GM23338 (cell line): ENCODE measurements at regions not wholly inside any gene's neighbourhood (a gene's known extent, or its start where the extent isn't known, plus 50 kb on each side); places are given as distances from the start of the nearest gene placed in this dataset.

Source experiments
- ATAC-seq: fragments of 200-7000 bp; cut with Tn5 transposase; 3 replicates; pipeline ENCODE4 v1.9.1; 2020
- DNase-seq: peaks from one replicate; pipeline ENCODE4 v3.0.0-alpha.2; 2015; ENCODE audit warnings: low spot score
- H2AFZ ChIP-seq: fragments of 200-600 bp; sonication (generic); 2 replicates; pipeline ENCODE4 v1.8.0; 2016; ENCODE audit warnings: antibody characterized with exemption, mild to moderate bottlenecking, moderate library complexity
- H3F3A ChIP-seq: fragments of 200-600 bp; sonication (generic); replicated peaks from 2 replicates; pipeline ENCODE4 v1.8.0; 2017; ENCODE audit warnings: antibody characterized with exemption, mixed run types, low read depth
- H3K27ac ChIP-seq: fragments of 200-600 bp; sonication (generic); 2 replicates; pipeline ENCODE4 v1.6.1; 2016; ENCODE audit warnings: low read depth
- H3K27me3 ChIP-seq: fragments of 200-600 bp; sonication (generic); 2 replicates; pipeline ENCODE4 v1.8.0; 2016; ENCODE audit warnings: mild to moderate bottlenecking, mixed run types, moderate library complexity; ENCODE audit not compliant: insufficient read depth
- H3K36me3 ChIP-seq: fragments of 200-600 bp; sonication (generic); 2 replicates; pipeline ENCODE4 v1.8.0; 2016; ENCODE audit warnings: mild to moderate bottlenecking; ENCODE audit not compliant: insufficient read depth
- H3K4me1 ChIP-seq: fragments of 200-600 bp; sonication (generic); 2 replicates; pipeline ENCODE4 v1.8.0; 2016; ENCODE audit warnings: mild to moderate bottlenecking, moderate library complexity; ENCODE audit not compliant: insufficient read depth
- H3K4me2 ChIP-seq: fragments of 200-600 bp; sonication (generic); 2 replicates; pipeline ENCODE4 v1.7.1; 2017; ENCODE audit warnings: mixed run types
- H3K4me3 ChIP-seq: fragments of 200-600 bp; sonication (generic); 2 replicates; pipeline ENCODE4 v1.6.1; 2016; ENCODE audit warnings: mixed run types
- H3K79me2 ChIP-seq: fragments of 200-600 bp; sonication (generic); replicated peaks from 2 replicates; pipeline ENCODE4 v1.8.0; 2017; ENCODE audit warnings: mild to moderate bottlenecking; ENCODE audit not compliant: insufficient read depth
- H3K9me2 ChIP-seq: fragments of 200-600 bp; sonication (generic); 2 replicates; pipeline ENCODE4 v1.8.0; 2017; ENCODE audit not compliant: insufficient read depth
- H4K20me1 ChIP-seq: fragments of 200-600 bp; sonication (generic); replicated peaks from 2 replicates; pipeline ENCODE4 v1.8.0; 2017; ENCODE audit warnings: mild to moderate bottlenecking; ENCODE audit not compliant: insufficient read depth
- H3K27ac Mint-ChIP-seq: 2 replicates; pipeline ENCODE4 v1.8.0; 2020; ENCODE audit warnings: inconsistent platforms, mild to moderate bottlenecking, moderate library complexity, mixed read lengths
- H3K27me3 Mint-ChIP-seq: 3 replicates; pipeline ENCODE4 v1.8.0; 2022; ENCODE audit warnings: low read depth, mild to moderate bottlenecking, moderate library complexity, mixed read lengths, inconsistent platforms; ENCODE audit not compliant: insufficient read depth, poor library complexity
- H3K36me3 Mint-ChIP-seq: 3 replicates; pipeline ENCODE4 v1.8.0; 2021; ENCODE audit warnings: low read depth, mild to moderate bottlenecking, inconsistent platforms, moderate library complexity, mixed read lengths
- H3K4me1 Mint-ChIP-seq: 3 replicates; pipeline ENCODE4 v1.8.0; 2020; ENCODE audit warnings: mild to moderate bottlenecking, inconsistent platforms, mixed read lengths
- H3K4me3 Mint-ChIP-seq: 3 replicates; pipeline ENCODE4 v1.8.0; 2021; ENCODE audit warnings: moderate library complexity, mild to moderate bottlenecking, inconsistent platforms, mixed read lengths
- H3K9me3 Mint-ChIP-seq: 3 replicates; pipeline ENCODE4 v1.8.0; 2020; ENCODE audit warnings: moderate library complexity, mild to moderate bottlenecking, inconsistent platforms, mixed read lengths
- ETS1 ChIP-seq: IDR thresholded peaks from 2 replicates; pipeline ENCODE4 v1.6.1; 2016; ENCODE audit warnings: antibody characterized with exemption
- EZH2phosphoT487 ChIP-seq: fragments of 200-600 bp; sonication (generic); IDR thresholded peaks from one replicate; pipeline ENCODE4 v1.8.1; 2018; ENCODE audit warnings: antibody characterized with exemption; ENCODE audit not compliant: unreplicated experiment
- JUNB ChIP-seq: IDR thresholded peaks from one replicate; pipeline ENCODE4 v1.6.1; 2016; ENCODE audit warnings: antibody characterized with exemption; ENCODE audit not compliant: unreplicated experiment
- POLR2AphosphoS5 ChIP-seq: IDR thresholded peaks from 2 replicates; pipeline ENCODE4 v1.6.1; 2016; ENCODE audit warnings: antibody characterized with exemption, low read depth
- ZNF114 ChIP-seq: fragments of 250-450 bp; sonication (Bioruptor Pico); IDR thresholded peaks from 2 replicates; pipeline ENCODE4 v1.5.0; 2020; ENCODE audit warnings: mild to moderate bottlenecking, moderate library complexity
- TF ChIP-seq, protein P1 (sequence below): fragments of 250-450 bp; sonication (Bioruptor Pico); IDR thresholded peaks from 2 replicates; pipeline ENCODE4 v1.5.0; 2020; ENCODE audit warnings: mild to moderate bottlenecking, moderate library complexity

DNA sequence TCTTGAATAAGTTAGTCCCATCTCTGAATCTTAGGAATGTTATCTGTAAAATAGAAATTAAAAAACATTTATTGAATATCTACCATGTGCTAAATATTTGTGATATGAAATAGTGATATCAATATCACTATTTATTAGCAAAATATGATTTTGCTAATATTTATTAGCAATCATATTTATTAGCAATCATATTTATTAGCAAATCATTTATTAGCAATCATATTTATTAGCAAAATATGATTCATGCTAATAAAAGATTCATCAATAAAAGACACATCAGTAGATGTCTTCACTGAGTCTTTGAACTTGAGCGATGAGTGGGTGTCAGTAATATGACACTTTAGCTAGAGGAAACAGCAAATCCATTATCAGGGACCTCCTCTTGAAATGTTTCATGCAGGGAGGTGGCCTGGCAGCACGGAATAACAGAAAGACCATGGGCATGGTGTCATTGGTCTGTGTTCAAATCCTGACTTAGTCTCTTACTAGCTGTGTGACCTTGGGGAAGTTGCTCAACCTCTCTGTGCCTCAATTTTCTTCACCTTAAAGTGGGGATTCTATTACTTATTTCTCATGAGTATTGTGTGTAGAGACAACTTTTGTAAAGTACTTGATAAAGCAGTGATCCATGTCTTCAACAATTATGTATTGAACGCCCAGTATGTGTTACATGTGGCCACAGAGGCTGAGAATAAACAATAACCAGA lies 456.2 kb upstream of the MEX3C start:
- TF ChIP-seq POLR2AphosphoS5: no peak
- TF ChIP-seq ZNF114 (CRISPR knock-in tag): no peak
- TF ChIP-seq ETS1: no peak
- TF ChIP-seq, protein P1, sequence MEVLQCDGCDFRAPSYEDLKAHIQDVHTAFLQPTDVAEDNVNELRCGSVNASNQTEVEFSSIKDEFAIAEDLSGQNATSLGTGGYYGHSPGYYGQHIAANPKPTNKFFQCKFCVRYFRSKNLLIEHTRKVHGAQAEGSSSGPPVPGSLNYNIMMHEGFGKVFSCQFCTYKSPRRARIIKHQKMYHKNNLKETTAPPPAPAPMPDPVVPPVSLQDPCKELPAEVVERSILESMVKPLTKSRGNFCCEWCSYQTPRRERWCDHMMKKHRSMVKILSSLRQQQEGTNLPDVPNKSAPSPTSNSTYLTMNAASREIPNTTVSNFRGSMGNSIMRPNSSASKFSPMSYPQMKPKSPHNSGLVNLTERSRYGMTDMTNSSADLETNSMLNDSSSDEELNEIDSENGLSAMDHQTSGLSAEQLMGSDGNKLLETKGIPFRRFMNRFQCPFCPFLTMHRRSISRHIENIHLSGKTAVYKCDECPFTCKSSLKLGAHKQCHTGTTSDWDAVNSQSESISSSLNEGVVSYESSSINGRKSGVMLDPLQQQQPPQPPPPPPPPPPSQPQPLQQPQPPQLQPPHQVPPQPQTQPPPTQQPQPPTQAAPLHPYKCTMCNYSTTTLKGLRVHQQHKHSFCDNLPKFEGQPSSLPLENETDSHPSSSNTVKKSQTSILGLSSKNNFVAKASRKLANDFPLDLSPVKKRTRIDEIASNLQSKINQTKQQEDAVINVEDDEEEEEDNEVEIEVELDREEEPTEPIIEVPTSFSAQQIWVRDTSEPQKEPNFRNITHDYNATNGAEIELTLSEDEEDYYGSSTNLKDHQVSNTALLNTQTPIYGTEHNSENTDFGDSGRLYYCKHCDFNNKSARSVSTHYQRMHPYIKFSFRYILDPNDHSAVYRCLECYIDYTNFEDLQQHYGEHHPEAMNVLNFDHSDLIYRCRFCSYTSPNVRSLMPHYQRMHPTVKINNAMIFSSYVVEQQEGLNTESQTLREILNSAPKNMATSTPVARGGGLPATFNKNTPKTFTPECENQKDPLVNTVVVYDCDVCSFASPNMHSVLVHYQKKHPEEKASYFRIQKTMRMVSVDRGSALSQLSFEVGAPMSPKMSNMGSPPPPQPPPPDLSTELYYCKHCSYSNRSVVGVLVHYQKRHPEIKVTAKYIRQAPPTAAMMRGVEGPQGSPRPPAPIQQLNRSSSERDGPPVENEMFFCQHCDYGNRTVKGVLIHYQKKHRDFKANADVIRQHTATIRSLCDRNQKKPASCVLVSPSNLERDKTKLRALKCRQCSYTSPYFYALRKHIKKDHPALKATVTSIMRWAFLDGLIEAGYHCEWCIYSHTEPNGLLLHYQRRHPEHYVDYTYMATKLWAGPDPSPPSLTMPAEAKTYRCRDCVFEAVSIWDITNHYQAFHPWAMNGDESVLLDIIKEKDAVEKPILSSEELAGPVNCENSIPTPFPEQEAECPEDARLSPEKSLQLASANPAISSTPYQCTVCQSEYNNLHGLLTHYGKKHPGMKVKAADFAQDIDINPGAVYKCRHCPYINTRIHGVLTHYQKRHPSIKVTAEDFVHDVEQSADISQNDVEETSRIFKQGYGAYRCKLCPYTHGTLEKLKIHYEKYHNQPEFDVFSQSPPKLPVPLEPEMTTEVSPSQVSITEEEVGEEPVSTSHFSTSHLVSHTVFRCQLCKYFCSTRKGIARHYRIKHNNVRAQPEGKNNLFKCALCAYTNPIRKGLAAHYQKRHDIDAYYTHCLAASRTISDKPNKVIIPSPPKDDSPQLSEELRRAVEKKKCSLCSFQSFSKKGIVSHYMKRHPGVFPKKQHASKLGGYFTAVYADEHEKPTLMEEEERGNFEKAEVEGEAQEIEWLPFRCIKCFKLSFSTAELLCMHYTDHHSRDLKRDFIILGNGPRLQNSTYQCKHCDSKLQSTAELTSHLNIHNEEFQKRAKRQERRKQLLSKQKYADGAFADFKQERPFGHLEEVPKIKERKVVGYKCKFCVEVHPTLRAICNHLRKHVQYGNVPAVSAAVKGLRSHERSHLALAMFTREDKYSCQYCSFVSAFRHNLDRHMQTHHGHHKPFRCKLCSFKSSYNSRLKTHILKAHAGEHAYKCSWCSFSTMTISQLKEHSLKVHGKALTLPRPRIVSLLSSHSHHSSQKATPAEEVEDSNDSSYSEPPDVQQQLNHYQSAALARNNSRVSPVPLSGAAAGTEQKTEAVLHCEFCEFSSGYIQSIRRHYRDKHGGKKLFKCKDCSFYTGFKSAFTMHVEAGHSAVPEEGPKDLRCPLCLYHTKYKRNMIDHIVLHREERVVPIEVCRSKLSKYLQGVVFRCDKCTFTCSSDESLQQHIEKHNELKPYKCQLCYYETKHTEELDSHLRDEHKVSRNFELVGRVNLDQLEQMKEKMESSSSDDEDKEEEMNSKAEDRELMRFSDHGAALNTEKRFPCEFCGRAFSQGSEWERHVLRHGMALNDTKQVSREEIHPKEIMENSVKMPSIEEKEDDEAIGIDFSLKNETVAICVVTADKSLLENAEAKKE: no peak
- TF ChIP-seq JUNB: no peak
- no peak for TF ChIP-seq EZH2phosphoT487
- Histone ChIP-seq H3K27me3 (no peaks in the 10 kb centered on the region), H3K4me2 (no peak overlapping the region), H2AFZ (no peak overlapping the region), H3F3A (no peaks in the 10 kb centered on the region), H3K4me3 (no peak overlapping the region), H3K4me1 (peaks cover 15% of the 10 kb centered on the region), H3K9me2 (peaks cover 3% of the 10 kb centered on the region; the same call in 1 of the 2 replicates), H4K20me1 (no peaks in the 10 kb centered on the region), H3K36me3 (no peaks in the 10 kb centered on the region), H3K79me2 (no peaks in the 10 kb centered on the region), H3K27ac (no peak overlapping the region)
- H3K27me3 Mint-ChIP-seq: peaks cover 7% of the 10 kb centered on the region
- no peak for ATAC-seq
- no peaks in the 10 kb centered on the region for H3K9me3 Mint-ChIP-seq
- no peak overlapping the region for H3K27ac Mint-ChIP-seq
- DNase-seq: no peak
- H3K4me3 Mint-ChIP-seq: no peak overlapping the region
- peaks cover 37% of the 10 kb centered on the region for H3K4me1 Mint-ChIP-seq
- no peaks in the 10 kb centered on the region; the same call in 2 of the 3 replicates for H3K36me3 Mint-ChIP-seq
